Right atrium auricular region (tissue), 2 donors: ENCODE measurements at regions not wholly inside any gene's neighbourhood (a gene's known extent, or its start where the extent isn't known, plus 50 kb on each side); places are given as distances from the start of the nearest gene placed in this dataset.
A peak's percentile ranks its signal among the peaks of the same experiment; 100 is the strongest.
"Not testable (repeated sequence)": the region's sequence is repeated elsewhere in the genome, so short reads cannot be mapped to it uniquely, and the experiment has no call there.

Experiments used
- DNase-seq: peaks from one replicate; pipeline ENCODE4 v3.0.0-alpha.2; 2019; ENCODE audit warnings: low spot score
- H3K27ac ChIP-seq, 2 donors: fragments of 200-600 bp; sonication (generic); 1 replicate in 1 of 2; 2 replicates in 1 of 2; pipeline ENCODE4 v1.5.1; 2016 to 2019
- H3K27me3 ChIP-seq, 2 donors: fragments of 200-600 bp; sonication (generic); one replicate each; pipeline versions ENCODE4 v1.5.1 to v1.6.0; 2017 to 2019
- H3K36me3 ChIP-seq: fragments of 200-600 bp; sonication (generic); one replicate; pipeline ENCODE4 v1.5.1; 2016
- H3K4me1 ChIP-seq, 2 donors: fragments of 200-600 bp; sonication (generic); one replicate each; pipeline versions ENCODE4 v1.5.1 to v1.6.0; 2017 to 2019
- H3K4me3 ChIP-seq, 2 donors: fragments of 200-600 bp; sonication (generic); 1 replicate in 1 of 2; 2 replicates in 1 of 2; pipeline ENCODE4 v1.5.1; 2017 to 2019; ENCODE audit warnings: mild to moderate bottlenecking in 1 of 2, moderate library complexity in 1 of 2
- H3K9me3 ChIP-seq, 2 donors: fragments of 200-600 bp; sonication (generic); one replicate each; pipeline ENCODE4 v1.5.1; 2019
- CTCF ChIP-seq, 2 donors: fragments of 200-600 bp; sonication (generic); IDR thresholded peaks; one replicate each; pipeline ENCODE4 v1.5.1; 2019; ENCODE audit warnings: antibody characterized with exemption in 2 of 2

DNA sequence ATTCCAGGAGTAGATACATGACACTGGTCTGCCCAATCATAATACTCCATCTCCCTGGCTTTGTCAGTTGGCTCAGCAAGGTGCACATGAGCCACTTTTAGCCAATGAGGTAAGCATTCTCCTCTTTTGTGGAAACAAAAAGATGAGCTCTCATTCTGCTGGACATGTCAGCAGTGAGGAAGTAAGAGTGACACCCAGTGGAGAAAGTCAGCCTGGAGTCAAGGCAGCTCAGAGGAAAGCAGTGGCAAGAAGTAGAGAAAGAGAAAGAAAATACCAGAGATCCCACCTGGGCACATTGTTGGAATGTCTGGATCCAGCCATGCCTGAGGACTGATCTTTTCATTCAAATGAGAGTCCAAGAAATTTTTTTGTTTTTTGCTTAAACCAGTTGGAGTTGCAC is 496.9 kb upstream of the C16orf82 start:
- no peaks in the 10 kb centered on the region for H3K36me3 ChIP-seq
- TF ChIP-seq CTCF (IDR thresholded peaks at IDR 0.05) = peak in 1 of 2 donors; percentile 16
- H3K4me1 ChIP-seq = no peaks in the 10 kb centered on the region
- DNase-seq = no peak
- no peak overlapping the region for H3K27ac ChIP-seq
- no peak overlapping the region for H3K4me3 ChIP-seq
- H3K27me3 ChIP-seq = no peaks in the 10 kb centered on the region
- no peaks in the 10 kb centered on the region for H3K9me3 ChIP-seq

GRCh38 chr16:26578748-26579147 is 488.0 kb upstream of the C16orf82 start:
- H3K36me3 ChIP-seq = no peaks in the 10 kb centered on the region
- TF ChIP-seq CTCF (IDR thresholded peaks at IDR 0.05) = no peak
- no peaks in the 10 kb centered on the region for H3K27me3 ChIP-seq
- H3K27ac ChIP-seq = no peak overlapping the region
- no peaks in the 10 kb centered on the region for H3K4me1 ChIP-seq
- no peak for DNase-seq
- H3K4me3 ChIP-seq = no peak overlapping the region
- no peaks in the 10 kb centered on the region for H3K9me3 ChIP-seq

DNA sequence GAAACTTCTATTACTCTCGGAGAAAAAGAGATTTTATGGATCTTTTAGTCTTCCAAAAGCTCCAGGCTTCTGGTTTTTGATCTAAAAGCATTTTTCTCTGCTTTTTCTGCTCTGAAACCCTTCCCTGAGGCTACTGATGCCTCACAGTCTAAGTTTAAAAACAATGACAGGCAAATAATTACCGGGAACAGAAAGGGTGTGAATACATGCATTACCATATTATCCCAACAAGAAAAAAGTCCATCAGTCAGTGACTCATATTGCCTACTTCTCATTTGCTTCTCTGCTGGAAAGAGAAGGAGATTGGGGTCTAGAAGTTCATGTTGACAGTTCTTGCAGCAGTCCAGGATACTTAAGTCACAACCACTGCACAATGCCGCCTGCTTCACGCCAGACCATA is 482.9 kb upstream of the C16orf82 start:
- Histone ChIP-seq H3K4me3 (no peak overlapping the region), H3K4me1 (no peaks in the 10 kb centered on the region), H3K27ac (no peak overlapping the region), H3K9me3 (peaks cover 0 to 4% of the 10 kb centered on the region in 2 donors), H3K36me3 (no peaks in the 10 kb centered on the region), H3K27me3 (no peaks in the 10 kb centered on the region)
- no peak for TF ChIP-seq CTCF (IDR thresholded peaks at IDR 0.05)
- no peak for DNase-seq

- Histone ChIP-seq H3K4me3 (no peak overlapping the region), H3K36me3 (no peaks in the 10 kb centered on the region), H3K4me1 (no peaks in the 10 kb centered on the region), H3K9me3 (no peaks in the 10 kb centered on the region), H3K27me3 (no peaks in the 10 kb centered on the region), H3K27ac (no peak overlapping the region)
- TF ChIP-seq CTCF (IDR thresholded peaks at IDR 0.05) = no peak
- no peak for DNase-seq
These were observed 473.0 kb upstream of the C16orf82 start for GRCh38 chr16:26593700-26594099.

DNA sequence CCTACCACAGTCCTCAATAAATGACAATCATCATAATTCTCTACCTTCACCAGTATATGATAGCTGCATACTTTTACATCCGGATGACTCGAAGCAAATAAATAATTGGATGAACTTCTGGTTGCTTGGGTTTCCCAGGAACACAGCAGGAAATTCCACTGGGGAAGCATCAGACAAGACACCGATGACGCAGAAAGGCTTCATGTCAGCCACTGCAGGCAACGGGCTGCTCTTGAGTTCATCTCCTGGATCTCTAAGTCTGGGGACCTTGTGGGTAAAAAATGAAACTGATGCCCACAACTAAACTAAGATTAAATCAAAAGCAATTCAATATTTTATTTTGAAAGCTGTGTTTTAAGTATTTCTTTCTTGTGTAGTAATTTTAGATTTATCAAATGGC is 472.1 kb upstream of the C16orf82 start:
- Histone ChIP-seq H3K27me3 (no peaks in the 10 kb centered on the region), H3K36me3 (no peaks in the 10 kb centered on the region), H3K27ac (no peak overlapping the region), H3K4me3 (no peak overlapping the region), H3K4me1 (no peaks in the 10 kb centered on the region), H3K9me3 (no peaks in the 10 kb centered on the region)
- no peak for DNase-seq
- no peak for TF ChIP-seq CTCF (IDR thresholded peaks at IDR 0.05)

GRCh38 chr16:26595199-26595598 is 471.5 kb upstream of the C16orf82 start:
- DNase-seq = no peak
- Histone ChIP-seq H3K27ac (no peak overlapping the region), H3K9me3 (no peaks in the 10 kb centered on the region), H3K4me3 (no peak overlapping the region), H3K4me1 (no peaks in the 10 kb centered on the region), H3K27me3 (no peaks in the 10 kb centered on the region), H3K36me3 (no peaks in the 10 kb centered on the region)
- TF ChIP-seq CTCF (IDR thresholded peaks at IDR 0.05) = no peak

GRCh38 chr16:26596033-26596432 is 470.7 kb upstream of the C16orf82 start:
- H3K4me3 ChIP-seq, H3K36me3 ChIP-seq, H3K27ac ChIP-seq, H3K4me1 ChIP-seq, H3K27me3 ChIP-seq, DNase-seq, H3K9me3 ChIP-seq: not testable (repeated sequence)
